GM21576 (cell line): ENCODE measurements at regions not wholly inside any gene's neighbourhood (a gene's known extent, or its start where the extent isn't known, plus 50 kb on each side); places are given as distances from the start of the nearest gene placed in this dataset.
A peak's percentile ranks its signal among the peaks of the same experiment; 100 is the strongest.
"Not testable (repeated sequence)": the region's sequence is repeated elsewhere in the genome, so short reads cannot be mapped to it uniquely, and the experiment has no call there.

Experiments
- ATAC-seq: cut with Tn5 transposase; IDR thresholded peaks from one replicate; pipeline ENCODE4 v1.9.1; 2021; ENCODE audit warnings: mild to moderate bottlenecking, moderate library complexity; ENCODE audit not compliant: unreplicated experiment

- no peak for ATAC-seq
Measured at GRCh38 chr6:95848717-95849116, 167.1 kb upstream of the FUT9 start.

DNA sequence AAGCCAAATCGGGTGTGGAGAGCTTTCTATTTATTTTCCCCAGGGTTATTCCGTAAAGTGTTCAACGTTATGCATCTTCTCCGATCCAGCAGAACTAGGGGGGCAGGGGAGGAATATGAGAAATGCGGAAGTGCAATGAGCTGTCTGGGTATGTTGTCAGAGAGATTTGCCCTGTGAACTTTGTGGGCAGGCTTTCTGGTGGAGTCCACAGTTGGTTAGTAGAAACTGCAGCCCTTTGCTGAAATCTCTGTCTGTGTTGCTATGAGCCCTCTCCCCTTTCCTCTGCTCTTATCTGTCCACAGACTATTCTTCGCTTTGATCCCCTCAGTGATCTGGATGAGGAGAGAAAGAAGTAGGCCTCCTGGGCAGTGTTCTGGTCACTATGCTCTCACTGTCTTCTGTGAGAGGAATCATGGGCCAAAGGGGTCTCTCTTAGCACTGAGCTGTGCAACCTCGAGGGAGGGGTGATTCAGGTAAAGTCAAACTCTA, 158.9 kb upstream of the FUT9 start:
- no peak for ATAC-seq

DNA sequence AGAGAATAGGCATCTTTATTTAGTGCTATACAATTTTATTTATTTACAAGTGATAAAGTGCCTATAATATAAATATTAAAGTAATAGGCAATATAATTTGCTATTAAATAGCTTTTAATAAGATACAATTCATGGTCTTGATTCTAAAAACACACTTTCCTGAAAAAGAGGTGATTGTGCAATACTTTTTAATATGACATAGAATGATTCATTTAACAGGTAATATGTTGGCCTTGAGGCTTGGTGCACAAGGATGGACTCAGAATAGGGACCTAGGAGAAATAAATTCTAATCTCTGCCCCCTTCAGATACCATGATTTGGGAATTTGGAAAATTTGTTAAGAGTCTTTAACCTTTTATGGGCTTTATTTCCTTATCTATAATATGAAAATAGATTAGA, 149.9 kb upstream of the FUT9 start:
- ATAC-seq: no peak

- peak; percentile 62 for ATAC-seq
Measured at GRCh38 chr6:95866732-95867131, 149.0 kb upstream of the FUT9 start.

GRCh38 chr6:95867205-95867604, 148.6 kb upstream of the FUT9 start:
- no peak for ATAC-seq

GRCh38 chr6:95877480-95877879, 138.3 kb upstream of the FUT9 start:
- ATAC-seq: no peak

DNA sequence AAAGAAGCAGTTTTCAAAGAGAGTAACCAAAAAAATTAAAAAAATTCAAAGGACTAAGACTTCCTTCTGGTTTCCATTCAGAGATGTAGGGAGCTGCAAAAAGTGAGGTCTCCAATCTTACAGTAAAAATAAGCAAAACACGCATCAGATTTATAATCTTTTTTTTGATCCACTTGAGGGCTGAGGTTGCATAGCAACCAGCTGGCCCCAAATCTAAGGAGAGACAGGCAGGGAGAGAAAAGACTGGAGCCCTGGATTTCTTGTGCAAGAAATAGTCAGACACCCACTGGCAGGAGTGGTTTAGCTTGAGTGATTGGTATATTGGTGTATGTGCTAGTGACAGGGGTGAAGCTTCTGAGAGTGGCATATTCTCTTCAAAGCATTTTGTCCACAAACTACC, 135.9 kb upstream of the FUT9 start:
- ATAC-seq: no peak

DNA sequence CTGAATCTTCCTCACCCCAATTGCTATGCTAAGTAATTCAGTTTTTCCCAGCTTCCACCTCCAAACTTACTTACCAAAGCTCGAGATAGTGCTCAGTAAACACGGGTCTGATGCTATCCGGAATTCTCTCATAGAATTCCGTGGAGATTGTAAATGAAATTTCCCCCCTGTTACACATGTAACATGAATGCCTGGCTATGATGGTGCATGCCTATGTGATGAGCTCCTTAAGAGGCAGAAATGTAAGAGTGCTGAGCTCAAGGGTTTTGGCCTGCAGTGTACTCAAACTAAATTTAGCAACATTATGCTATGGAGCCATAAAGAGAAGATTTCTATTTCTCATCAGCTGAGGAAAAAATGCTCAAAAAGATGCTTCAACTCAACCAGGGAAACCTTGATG, 133.4 kb upstream of the FUT9 start:
- ATAC-seq: no peak

DNA sequence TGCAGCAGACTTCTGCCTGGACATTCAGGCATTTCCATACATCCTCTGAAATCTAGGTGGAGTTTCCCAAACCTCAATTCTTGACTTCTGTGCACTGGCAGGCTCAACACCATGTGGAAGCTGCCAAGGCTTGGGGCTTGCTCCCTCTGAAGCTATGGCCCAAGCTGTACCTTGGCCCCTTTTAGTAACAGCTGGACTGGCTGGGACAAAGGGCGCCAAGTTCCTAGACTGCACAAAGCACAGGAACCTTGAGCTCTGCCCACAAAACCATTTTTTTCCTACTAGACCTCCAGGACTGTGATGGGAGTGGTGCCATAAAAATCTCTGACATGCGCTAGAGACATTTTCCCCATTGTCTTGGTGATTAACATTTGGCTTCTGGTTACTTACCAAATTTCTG, 127.1 kb upstream of the FUT9 start:
- not testable (repeated sequence) for ATAC-seq

DNA sequence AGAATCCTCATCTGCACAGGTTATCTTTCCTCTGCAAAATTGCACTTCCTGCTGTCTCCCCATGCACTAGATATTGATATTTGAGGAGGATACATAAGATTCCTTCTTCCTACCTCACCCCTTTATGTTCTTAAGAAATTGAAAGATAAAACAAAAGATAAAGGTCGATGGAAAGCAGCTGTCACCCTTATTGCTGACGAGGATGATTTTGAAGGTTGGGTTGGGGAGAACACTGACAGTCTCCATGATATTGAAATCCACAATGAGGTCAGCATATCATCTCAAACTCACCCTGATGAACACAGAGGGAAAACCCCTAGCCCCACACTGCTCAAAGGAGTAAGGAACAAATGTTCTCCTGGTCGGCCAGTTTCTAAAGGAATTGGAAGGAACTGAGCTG, 110.6 kb upstream of the FUT9 start:
- ATAC-seq: no peak

- no peak for ATAC-seq
Measured at GRCh38 chr6:95917034-95917433, 98.7 kb upstream of the FUT9 start.

GRCh38 chr6:95923518-95923917, 92.3 kb upstream of the FUT9 start:
- peak; percentile 75 for ATAC-seq

DNA sequence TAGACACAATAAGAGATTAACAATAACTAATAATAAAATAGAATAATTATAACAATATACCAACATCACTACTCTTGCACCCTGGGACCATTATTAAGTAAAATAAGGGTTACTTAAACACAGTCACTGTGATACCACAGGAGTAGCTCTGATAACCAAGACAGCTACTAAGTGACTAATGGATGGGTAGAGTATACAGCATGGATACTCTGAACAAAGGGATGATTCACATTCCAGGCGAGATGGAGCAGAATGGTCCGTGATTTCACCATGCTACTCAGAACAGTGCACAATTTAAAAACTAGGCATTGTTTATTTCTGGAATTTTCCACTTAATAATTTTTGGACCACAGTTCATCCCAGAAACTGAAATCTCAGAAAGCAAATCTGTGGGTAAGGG, 80.0 kb upstream of the FUT9 start:
- no peak for ATAC-seq

DNA sequence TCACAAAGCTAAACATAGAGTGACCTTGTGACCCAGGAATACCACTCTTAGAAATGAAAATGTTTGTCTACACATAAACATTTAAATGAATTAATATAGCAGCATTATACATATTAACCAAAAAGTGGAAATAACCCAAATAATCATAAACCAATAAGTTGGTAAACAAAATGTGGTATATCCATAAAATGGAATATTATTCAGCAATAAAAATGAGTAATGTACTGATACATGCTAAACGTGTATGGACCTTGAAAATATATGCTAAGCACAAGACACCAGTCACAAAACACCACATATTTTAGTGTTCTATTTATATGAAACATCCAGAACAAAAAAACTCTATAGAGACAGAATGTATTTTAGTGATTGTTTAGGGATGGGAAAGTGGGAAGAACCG, 68.9 kb upstream of the FUT9 start:
- ATAC-seq: no peak

DNA sequence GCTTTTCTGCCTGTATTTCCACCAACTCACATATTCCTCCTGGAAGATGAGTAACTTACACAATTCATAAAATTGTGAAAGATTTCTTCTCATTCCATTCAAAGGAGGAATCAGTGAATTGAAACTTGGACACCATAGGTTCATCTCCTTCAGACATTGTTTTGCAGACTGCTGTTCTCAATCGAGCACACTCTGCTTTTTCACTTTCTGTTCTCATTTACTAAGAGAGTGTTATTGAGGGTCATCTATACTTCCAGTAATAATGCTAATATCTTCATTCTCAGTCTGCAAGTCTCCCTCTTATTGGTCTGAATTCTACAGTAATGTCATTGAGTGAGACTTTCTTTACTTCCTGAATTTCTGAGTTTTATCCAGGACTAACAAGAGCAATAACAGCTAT, 67.5 kb upstream of the FUT9 start:
- no peak for ATAC-seq

GRCh38 chr6:95949985-95950384, 65.8 kb upstream of the FUT9 start:
- ATAC-seq: no peak

DNA sequence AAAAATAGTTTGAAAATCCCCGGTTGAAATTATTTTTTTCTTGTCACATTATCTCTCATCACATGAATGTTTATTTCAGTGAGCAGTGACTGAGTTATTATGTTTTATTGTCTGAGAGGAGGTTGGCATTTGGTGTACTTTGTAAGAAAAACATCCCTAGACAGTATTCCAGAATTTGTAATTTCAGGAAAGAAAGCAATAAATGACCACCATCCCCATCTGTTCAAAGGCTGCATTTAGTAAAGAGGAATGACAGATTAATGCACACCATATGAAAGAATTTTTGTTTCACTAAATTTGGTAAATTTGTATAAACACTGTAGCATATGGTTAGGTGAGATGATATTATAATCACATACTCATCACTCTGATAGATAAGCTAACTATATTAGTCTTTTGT, 57.1 kb upstream of the FUT9 start:
- no peak for ATAC-seq

DNA sequence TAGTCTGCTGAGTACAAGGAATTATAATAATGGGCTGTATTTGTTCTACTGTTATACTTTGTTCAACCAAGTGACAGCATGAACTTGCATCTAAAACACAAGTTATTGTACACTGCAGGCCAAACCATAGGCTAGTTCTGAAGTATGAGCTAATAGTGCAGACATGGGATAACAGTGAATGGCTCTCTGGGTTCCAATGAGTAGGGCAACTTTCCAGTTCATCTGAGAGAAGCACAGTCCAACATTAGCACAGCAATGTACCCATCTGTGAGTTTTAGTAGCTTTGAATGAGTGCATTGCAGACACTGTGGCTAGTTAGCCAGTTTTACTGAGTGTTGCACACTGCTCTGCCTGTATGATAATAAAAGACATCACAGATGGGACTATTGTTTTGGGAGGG, 56.5 kb upstream of the FUT9 start:
- no peak for ATAC-seq
